ENCODE measurements at regions not wholly inside any gene's neighbourhood (a gene's known extent, or its start where the extent isn't known, plus 50 kb on each side); places are given as distances from the start of the nearest gene placed in this dataset.

DNA sequence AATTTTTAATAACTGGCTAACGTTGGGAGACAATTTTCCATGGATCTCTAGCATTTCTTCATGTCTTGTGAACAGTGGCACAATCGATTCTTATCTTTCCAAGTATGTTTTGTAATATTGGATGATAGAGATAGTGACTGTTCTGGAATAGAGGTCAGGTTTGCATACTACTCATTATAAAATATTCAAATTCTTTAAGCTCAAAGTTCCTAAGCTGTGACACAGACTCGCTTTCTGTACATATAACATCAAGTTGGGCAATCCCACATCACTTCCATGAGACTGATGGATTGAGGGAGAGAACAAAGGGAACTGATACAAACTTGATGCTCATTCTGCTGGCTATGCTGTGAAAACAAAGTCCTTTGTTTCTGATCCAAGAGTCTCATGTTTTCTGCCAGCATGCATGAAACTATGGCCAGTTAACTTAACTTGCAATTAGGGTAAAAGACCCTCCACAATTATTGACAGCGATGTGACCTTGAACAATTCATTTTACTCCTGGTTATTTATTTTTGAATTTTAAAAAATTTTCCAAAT is 392.4 kb downstream of the TTLL7 start:
- H3K27me3 ChIP-seq: no peaks in the 10 kb centered on the region
- 78 to 85% (median 80%) methylated on average over 4 of the region's 4 CpGs for WGBS, 4 donors
- H3K36me3 ChIP-seq (replicated peaks in 1 of 2): no peaks in the 10 kb centered on the region
- intact Hi-C loops (cut with DNase I): no loop called here
- TF ChIP-seq, protein P1, sequence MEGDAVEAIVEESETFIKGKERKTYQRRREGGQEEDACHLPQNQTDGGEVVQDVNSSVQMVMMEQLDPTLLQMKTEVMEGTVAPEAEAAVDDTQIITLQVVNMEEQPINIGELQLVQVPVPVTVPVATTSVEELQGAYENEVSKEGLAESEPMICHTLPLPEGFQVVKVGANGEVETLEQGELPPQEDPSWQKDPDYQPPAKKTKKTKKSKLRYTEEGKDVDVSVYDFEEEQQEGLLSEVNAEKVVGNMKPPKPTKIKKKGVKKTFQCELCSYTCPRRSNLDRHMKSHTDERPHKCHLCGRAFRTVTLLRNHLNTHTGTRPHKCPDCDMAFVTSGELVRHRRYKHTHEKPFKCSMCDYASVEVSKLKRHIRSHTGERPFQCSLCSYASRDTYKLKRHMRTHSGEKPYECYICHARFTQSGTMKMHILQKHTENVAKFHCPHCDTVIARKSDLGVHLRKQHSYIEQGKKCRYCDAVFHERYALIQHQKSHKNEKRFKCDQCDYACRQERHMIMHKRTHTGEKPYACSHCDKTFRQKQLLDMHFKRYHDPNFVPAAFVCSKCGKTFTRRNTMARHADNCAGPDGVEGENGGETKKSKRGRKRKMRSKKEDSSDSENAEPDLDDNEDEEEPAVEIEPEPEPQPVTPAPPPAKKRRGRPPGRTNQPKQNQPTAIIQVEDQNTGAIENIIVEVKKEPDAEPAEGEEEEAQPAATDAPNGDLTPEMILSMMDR (IDR thresholded peaks at IDR 0.05): no peak
- no peaks in the 10 kb centered on the region for H3K4me1 ChIP-seq (replicated peaks in 1 of 2)
- no peak overlapping the region for H3K4me3 ChIP-seq
- no peaks in the 10 kb centered on the region for H3K9me3 ChIP-seq (replicated peaks in 1 of 3)
- DNase-seq: no peak
- no peak overlapping the region for H3K27ac ChIP-seq

DNA sequence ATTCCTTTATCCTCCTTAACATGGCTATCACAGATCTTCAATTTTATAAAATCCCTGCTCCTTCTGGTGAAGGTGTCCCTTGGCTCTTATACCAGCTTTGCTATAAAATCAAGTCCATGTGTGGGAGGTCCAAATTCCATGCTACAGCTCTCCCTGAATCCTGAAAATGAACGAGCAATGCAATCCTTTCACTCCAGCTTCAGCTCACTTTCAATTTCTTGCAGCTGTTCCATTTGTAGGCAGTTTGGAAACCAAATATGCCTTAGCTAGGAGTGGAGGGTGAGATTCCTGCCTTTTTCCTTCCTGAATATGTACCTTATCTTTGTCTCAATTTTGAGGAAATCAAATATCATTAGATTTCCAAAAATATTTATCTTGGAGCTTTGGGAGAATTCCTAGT is 402.6 kb downstream of the TTLL7 start:
- Histone ChIP-seq H3K4me1 (replicated peaks in 1 of 2) (no peaks in the 10 kb centered on the region), H3K4me3 (no peak overlapping the region), H3K27ac (no peak overlapping the region), H3K27me3 (no peaks in the 10 kb centered on the region), H3K9me3 (replicated peaks in 1 of 3) (no peaks in the 10 kb centered on the region), H3K36me3 (replicated peaks in 1 of 2) (no peaks in the 10 kb centered on the region)
- DNase-seq: no peak
- 25 to 50% (median 36%) methylated on average over 1 of the region's 1 CpG for WGBS, 4 donors
- TF ChIP-seq POLR2A (IDR thresholded peaks at IDR 0.05): no peak
- TF ChIP-seq, protein P1 (IDR thresholded peaks at IDR 0.05): no peak
- intact Hi-C loops (cut with DNase I): no loop called here

DNA sequence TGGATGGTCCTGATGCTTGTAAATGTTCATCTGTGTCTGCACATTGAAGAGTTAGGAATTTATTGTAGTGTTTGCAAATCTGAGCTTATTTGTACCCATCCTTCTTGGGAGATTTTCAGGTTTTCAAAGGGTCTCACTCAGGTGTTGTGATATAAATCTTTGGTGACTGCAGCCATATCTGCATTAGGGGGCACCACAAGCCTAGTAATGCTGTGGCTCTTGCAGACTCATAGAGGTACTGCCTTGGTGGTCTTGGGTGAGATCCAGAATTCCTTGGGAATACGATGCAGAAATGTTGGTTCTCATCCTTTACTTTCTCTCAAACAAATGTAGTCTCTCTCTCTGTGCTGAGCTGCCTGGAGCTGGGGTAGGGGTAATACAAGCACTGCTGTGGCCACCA is 405.9 kb downstream of the TTLL7 start:
- WGBS, 4 donors: 79 to 100% (median 87%) methylated on average over 1 of the region's 1 CpG
- Histone ChIP-seq H3K4me1 (replicated peaks in 1 of 2) (no peaks in the 10 kb centered on the region), H3K27ac (no peak overlapping the region), H3K36me3 (replicated peaks in 1 of 2) (no peaks in the 10 kb centered on the region), H3K4me3 (no peak overlapping the region), H3K9me3 (replicated peaks in 1 of 3) (no peaks in the 10 kb centered on the region), H3K27me3 (no peaks in the 10 kb centered on the region)
- DNase-seq: no peak
- intact Hi-C loops (cut with DNase I): no loop called here
- no peak for TF ChIP-seq POLR2A (IDR thresholded peaks at IDR 0.05)
- TF ChIP-seq, protein P1 (IDR thresholded peaks at IDR 0.05): no peak

DNA sequence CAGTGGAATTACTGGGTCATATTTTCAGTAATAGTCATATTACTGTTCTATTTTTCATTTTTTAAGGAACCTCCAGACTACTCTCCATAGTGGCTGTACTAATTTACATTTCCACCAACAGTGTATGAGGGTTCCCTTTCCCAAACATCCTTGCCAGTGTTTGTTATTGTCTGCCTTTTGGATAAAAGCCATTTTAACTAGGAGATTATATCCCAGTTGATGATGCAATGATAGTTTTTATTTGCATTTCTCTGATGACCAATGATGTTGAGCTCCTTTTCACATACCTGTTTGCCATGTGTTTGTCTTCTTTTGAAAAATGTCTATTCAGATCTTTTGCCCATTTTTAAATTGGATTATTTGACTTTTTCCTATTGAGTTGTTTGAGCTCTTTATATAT is 410.8 kb downstream of the TTLL7 start:
- TF ChIP-seq POLR2A (IDR thresholded peaks at IDR 0.05): no peak
- H3K36me3 ChIP-seq (replicated peaks in 1 of 2): no peaks in the 10 kb centered on the region
- DNase-seq: no peak
- intact Hi-C loops (cut with DNase I): no loop called here
- H3K27ac ChIP-seq: no peak overlapping the region
- no peaks in the 10 kb centered on the region for H3K27me3 ChIP-seq
- H3K4me3 ChIP-seq: no peak overlapping the region
- H3K4me1 ChIP-seq (replicated peaks in 1 of 2): no peaks in the 10 kb centered on the region
- H3K9me3 ChIP-seq (replicated peaks in 1 of 3): no peaks in the 10 kb centered on the region

DNA sequence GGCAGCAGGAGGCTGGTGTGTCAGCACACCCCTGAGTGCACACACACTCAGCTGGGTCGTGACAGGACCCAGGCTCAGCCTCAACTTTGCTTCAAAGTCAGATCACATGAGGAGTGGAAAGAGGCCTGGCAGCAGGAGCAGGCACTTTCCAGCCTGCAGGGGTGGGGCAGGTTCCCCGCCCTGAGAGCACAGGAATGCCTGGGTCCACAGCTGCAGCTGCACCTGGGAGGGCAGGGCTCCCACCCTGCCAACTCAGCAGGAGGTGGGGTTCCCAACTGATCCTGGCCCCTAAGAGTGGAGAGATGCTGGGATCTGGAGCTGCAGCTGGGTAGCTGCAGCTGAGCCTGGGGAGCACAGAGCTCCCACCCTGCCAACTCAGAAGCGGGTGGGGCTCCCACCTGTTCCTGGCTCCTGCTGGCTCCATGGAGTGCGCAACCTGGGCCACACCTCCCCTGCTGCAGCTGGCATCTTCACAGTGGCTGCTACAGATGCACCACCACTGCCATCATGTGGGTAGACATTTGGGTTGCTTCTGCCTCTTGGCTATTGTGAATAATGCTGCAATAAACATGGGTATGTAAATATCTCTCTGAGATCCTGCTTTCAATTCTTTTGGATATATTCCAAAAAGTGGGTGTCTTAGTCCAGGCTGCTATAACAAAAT is 415.4 kb downstream of the TTLL7 start:
- no peak overlapping the region for H3K4me3 ChIP-seq
- no peaks in the 10 kb centered on the region for H3K4me1 ChIP-seq (replicated peaks in 1 of 2)
- DNase-seq: no peak
- TF ChIP-seq, protein P1 (IDR thresholded peaks at IDR 0.05): no peak
- no peak for TF ChIP-seq POLR2A (IDR thresholded peaks at IDR 0.05)
- no peaks in the 10 kb centered on the region for H3K9me3 ChIP-seq (replicated peaks in 1 of 3)
- intact Hi-C loops (cut with DNase I): no loop called here
- no peaks in the 10 kb centered on the region for H3K36me3 ChIP-seq (replicated peaks in 1 of 2)
- no peaks in the 10 kb centered on the region for H3K27me3 ChIP-seq
- H3K27ac ChIP-seq: no peak overlapping the region
- 86 to 100% (median 90%) methylated on average over 1 to 4 of the region's 4 CpGs for WGBS, 4 donors

Measured in adrenal gland (tissue), 9 donors.